NCI-H2196 (cell line): ENCODE measurements at regions not wholly inside any gene's neighbourhood (a gene's known extent, or its start where the extent isn't known, plus 50 kb on each side); places are given as distances from the start of the nearest gene placed in this dataset.

Experiments
- DNase-seq: peaks from one replicate; lab custom pipeline; 2025; ENCODE audit not compliant: unreplicated experiment; lab: John Stamatoyannopoulos, UW

GRCh38 chr2:58571181-58571852 lies 330.2 kb upstream of the FANCL start:
- peak; percentile 36 for DNase-seq

GRCh38 chr2:58569475-58570185 lies 328.5 kb upstream of the FANCL start:
- no peak for DNase-seq

- no peak for DNase-seq
These were observed 327.8 kb upstream of the FANCL start for GRCh38 chr2:58568901-58569300.

GRCh38 chr2:58562276-58562675 lies 321.2 kb upstream of the FANCL start:
- DNase-seq: no peak

- DNase-seq: no peak
These were observed 319.4 kb upstream of the FANCL start for GRCh38 chr2:58560531-58560930.

GRCh38 chr2:58558881-58559280 lies 317.8 kb upstream of the FANCL start:
- DNase-seq: no peak

GRCh38 chr2:58557176-58557575 lies 316.1 kb upstream of the FANCL start:
- DNase-seq: no peak

- DNase-seq: no peak
These were observed 312.8 kb upstream of the FANCL start for GRCh38 chr2:58553937-58554336.

- DNase-seq: no peak
These were observed 312.4 kb upstream of the FANCL start for GRCh38 chr2:58553522-58553921.

GRCh38 chr2:58545300-58546280 lies 304.5 kb upstream of the FANCL start:
- no peak for DNase-seq

GRCh38 chr2:58543442-58543841 lies 302.3 kb upstream of the FANCL start:
- DNase-seq: no peak

- DNase-seq: no peak
These were observed 300.4 kb upstream of the FANCL start for GRCh38 chr2:58541511-58541910.

- no peak for DNase-seq
These were observed 299.6 kb upstream of the FANCL start for GRCh38 chr2:58540681-58541080.

GRCh38 chr2:58539973-58540372 lies 298.8 kb upstream of the FANCL start:
- DNase-seq: no peak

- DNase-seq: no peak
These were observed 294.9 kb upstream of the FANCL start for GRCh38 chr2:58535990-58536389.

GRCh38 chr2:58535182-58535581 lies 294.1 kb upstream of the FANCL start:
- DNase-seq: no peak

GRCh38 chr2:58533376-58533775 lies 292.3 kb upstream of the FANCL start:
- DNase-seq: no peak

- DNase-seq: no peak
These were observed 291.5 kb upstream of the FANCL start for GRCh38 chr2:58532641-58533040.

- no peak for DNase-seq
These were observed 286.5 kb upstream of the FANCL start for GRCh38 chr2:58527647-58528046.

- no peak for DNase-seq
These were observed 280.9 kb upstream of the FANCL start for GRCh38 chr2:58521803-58522554.

- no peak for DNase-seq
These were observed 279.8 kb upstream of the FANCL start for GRCh38 chr2:58520903-58521302.
